Heart left ventricle (tissue), 16 donors: ENCODE measurements at regions not wholly inside any gene's neighbourhood (a gene's known extent, or its start where the extent isn't known, plus 50 kb on each side); places are given as distances from the start of the nearest gene placed in this dataset.

Experiments
- ATAC-seq, 4 donors: fragments of 200-7000 bp; cut with Tn5 transposase; one replicate each; pipeline ENCODE4 v1.9.1; 2020 to 2022; ENCODE audit warnings: moderate library complexity in 4 of 4, mild to moderate bottlenecking in 3 of 4, moderate number of reproducible peaks in 1 of 4
- DNase-seq, 5 donors: peaks; one replicate each; pipeline ENCODE4 v3.0.0-alpha.2; 2020
- H3K27ac ChIP-seq, 12 donors: fragments of 200-600 bp; sonication (generic) in 4 of 12; one replicate each; pipeline versions ENCODE4 v1.5.0 to v1.8.0; 2016 to 2022; ENCODE audit warnings: mild to moderate bottlenecking in 2 of 12
- H3K27me3 ChIP-seq, 9 donors: fragments of 200-600 bp; sonication (generic) in 2 of 9; one replicate each; pipeline versions ENCODE4 v1.5.1 to v1.8.0; 2016 to 2022; ENCODE audit warnings: mild to moderate bottlenecking in 3 of 9
- H3K36me3 ChIP-seq, 9 donors: fragments of 200-600 bp; sonication (generic) in 2 of 9; one replicate each; pipeline versions ENCODE4 v1.5.0 to v1.8.0; 2018 to 2022; ENCODE audit warnings: mild to moderate bottlenecking in 2 of 9
- H3K4me1 ChIP-seq, 12 donors: fragments of 200-600 bp; sonication (generic) in 4 of 12; one replicate each; pipeline versions ENCODE4 v1.5.0 to v1.8.0; 2016 to 2022; ENCODE audit warnings: mild to moderate bottlenecking in 3 of 12
- H3K4me3 ChIP-seq, 12 donors: fragments of 200-600 bp; sonication (generic) in 4 of 12; one replicate each; pipeline versions ENCODE4 v1.5.0 to v1.8.0; 2017 to 2022; ENCODE audit warnings: mild to moderate bottlenecking in 9 of 12, moderate library complexity in 4 of 12
- H3K9me3 ChIP-seq, 12 donors: fragments of 200-600 bp; sonication (generic) in 4 of 12; one replicate each; pipeline versions ENCODE4 v1.5.0 to v1.8.0; 2016 to 2022; ENCODE audit warnings: mild to moderate bottlenecking in 1 of 12
- POLR2A ChIP-seq, 2 donors: fragments of 450-650 bp; IDR thresholded peaks; one replicate each; pipeline ENCODE4 v1.6.1; 2017; ENCODE audit warnings: antibody characterized with exemption in 2 of 2, mild to moderate bottlenecking in 2 of 2, moderate library complexity in 2 of 2
- WGBS, 4 donors: extraction: QIAGEN DNeasy Blood & Tissue Kit in 2 of 4; methylation state at CpG; one replicate each; pipeline versions ENCODE4 v1.1.5 to v1.1.7; 2013 to 2018; 5-methylcytosine and 5-hydroxymethylcytosine counted together
- intact Hi-C, 10 donors: fragments of 100-400 bp; cut with DNase I; formaldehyde crosslinking; loops; one replicate each; pipeline versions ENCODE4 v1.11.1 to v1.14.2; 2022
- TF ChIP-seq, protein P1 (sequence below), 12 donors: fragments of 200-600 bp; sonication (generic) in 4 of 12; IDR thresholded peaks; one replicate each; pipeline versions ENCODE4 v1.5.0 to v1.8.0; 2018 to 2022; ENCODE audit warnings: antibody characterized with exemption in 12 of 12, mild to moderate bottlenecking in 5 of 12
- donor health status: ischemic (EF 13 %, LVEDD 7.1; RV severe dilation, severe dysfunction).
- donor health status: healthy with polysubstance abuse.
- donor health status: DM: no; HTN: yes; CAD: no.
- donor health status: DM: no; HTN: no; CAD: no.
- donor health status: ischemic (EF 25% LVEDD 6.9; RV normal size, moderate dysfunction).
- donor health status: ischemic (EF 25% LVEDD 5.7; RV mildly dilated, moderate dysfunction).
- donor health status: healthy.
- donor health status: DM: yes; HTN: yes; CAD: no.
- donor health status: ischemic (EF 35%, LVEDD 5.7; RV mildly dilated, moderate dysfunction).
- donor health status: nonischemic (EF 11% LVEDD 7.7; RV severe dilation, severe dysfunction).
- donor health status: DM: yes; HTN: yes; CAD: no.
- donor health status: PGD.
- donor health status: ischemic (EF 29% LVEDD 5.4; RV normal size, mild dysfunction).
- donor health status: nonischemic (EF 23%, LVEDD 6.1; RV moderate dilation, normal function).

DNA sequence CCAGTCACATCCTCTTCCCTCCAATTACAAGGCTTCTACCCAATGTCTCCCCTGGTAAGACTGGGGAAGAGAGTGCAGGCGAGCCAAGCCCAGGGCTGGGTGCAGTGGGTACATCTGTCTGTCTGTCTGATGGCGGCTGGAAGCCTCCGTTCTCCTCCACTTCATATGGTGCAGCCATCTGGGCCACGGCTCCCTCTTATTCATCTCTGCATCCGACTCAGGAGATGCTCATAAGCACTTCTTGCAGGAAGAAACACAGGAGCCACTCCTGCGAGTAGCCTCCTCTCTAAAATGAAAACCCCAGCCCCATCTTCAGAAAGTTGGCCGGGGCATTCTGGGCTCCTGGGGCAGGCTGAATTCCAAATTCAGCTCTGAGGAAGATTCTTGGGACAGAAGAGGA lies 67.5 kb upstream of the SLC6A6 start:
- TF ChIP-seq, protein P1, sequence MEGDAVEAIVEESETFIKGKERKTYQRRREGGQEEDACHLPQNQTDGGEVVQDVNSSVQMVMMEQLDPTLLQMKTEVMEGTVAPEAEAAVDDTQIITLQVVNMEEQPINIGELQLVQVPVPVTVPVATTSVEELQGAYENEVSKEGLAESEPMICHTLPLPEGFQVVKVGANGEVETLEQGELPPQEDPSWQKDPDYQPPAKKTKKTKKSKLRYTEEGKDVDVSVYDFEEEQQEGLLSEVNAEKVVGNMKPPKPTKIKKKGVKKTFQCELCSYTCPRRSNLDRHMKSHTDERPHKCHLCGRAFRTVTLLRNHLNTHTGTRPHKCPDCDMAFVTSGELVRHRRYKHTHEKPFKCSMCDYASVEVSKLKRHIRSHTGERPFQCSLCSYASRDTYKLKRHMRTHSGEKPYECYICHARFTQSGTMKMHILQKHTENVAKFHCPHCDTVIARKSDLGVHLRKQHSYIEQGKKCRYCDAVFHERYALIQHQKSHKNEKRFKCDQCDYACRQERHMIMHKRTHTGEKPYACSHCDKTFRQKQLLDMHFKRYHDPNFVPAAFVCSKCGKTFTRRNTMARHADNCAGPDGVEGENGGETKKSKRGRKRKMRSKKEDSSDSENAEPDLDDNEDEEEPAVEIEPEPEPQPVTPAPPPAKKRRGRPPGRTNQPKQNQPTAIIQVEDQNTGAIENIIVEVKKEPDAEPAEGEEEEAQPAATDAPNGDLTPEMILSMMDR (IDR thresholded peaks at IDR 0.05) = no peak
- no peak for TF ChIP-seq POLR2A (IDR thresholded peaks at IDR 0.05)
- H3K36me3 ChIP-seq = no peaks in the 10 kb centered on the region
- 81 to 90% (median 85%) methylated on average over 5 to 7 of the region's 7 CpGs for WGBS, 4 donors
- H3K27me3 ChIP-seq = peaks cover 0 to 24% (median 2%) of the 10 kb centered on the region in 9 donors
- H3K9me3 ChIP-seq = no peaks in the 10 kb centered on the region
- no peak overlapping the region for H3K4me3 ChIP-seq
- ATAC-seq (no peak), DNase-seq (no peak)
- no peaks in the 10 kb centered on the region for H3K4me1 ChIP-seq
- intact Hi-C loops = no loop called here
- no peak overlapping the region for H3K27ac ChIP-seq

DNA sequence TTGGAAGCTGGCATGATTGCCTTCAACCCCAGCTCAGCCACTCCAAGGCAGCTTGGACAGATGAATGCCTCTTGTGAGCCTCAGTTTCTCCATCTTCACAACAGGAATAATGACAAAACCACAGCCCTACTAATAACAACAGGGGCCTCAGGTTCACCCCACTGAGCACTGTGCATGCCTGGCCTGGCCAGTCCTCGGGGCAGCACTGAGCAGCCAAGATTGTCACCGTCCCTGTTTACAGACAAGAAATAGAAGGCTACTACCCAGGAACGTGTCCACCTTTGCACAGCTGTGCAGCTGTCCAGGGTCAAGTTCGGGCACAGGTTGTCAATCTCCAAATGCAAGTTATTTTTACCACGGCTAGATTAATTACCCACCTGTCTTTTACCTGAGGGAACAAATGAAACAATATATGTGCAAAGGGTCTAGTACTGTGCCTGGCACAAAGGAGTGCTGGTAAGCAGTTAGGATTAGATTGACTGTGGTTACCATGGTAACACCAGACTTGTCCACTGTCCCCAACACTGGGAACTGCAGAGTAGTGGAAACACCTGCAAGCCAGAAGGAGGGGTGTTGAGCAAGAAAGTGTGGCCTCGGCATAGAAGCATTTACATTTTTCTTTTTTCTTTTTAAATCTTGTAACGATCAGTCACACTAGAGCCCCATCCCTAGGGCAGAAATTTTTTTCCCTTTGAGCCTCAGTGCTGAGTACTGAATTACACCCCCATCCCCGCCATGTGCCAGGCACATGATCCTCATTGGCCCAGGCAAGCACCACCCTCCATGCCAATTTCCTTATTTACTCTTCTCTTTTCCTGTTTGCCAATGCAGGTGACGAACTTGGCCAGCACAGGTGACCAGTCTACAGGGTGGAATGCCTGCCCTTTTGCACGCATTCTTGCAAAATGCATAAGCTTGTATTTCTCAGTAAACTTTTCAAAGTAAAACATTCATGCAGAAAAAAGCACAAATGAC lies 66.3 kb upstream of the SLC6A6 start:
- no peak for TF ChIP-seq POLR2A (IDR thresholded peaks at IDR 0.05)
- TF ChIP-seq, protein P1 (IDR thresholded peaks at IDR 0.05) = no peak
- intact Hi-C loops = no loop called here
- Histone ChIP-seq H3K4me3 (no peak overlapping the region), H3K27ac (no peak overlapping the region), H3K9me3 (no peaks in the 10 kb centered on the region), H3K27me3 (peaks cover 0 to 24% (median 2%) of the 10 kb centered on the region in 9 donors), H3K36me3 (no peaks in the 10 kb centered on the region), H3K4me1 (peaks cover 0 to 1% (median 0%) of the 10 kb centered on the region in 12 donors)
- DNase-seq = no peak
- WGBS, 4 donors = 73 to 83% (median 79%) methylated on average over 6 to 10 of the region's 10 CpGs
- no peak for ATAC-seq

DNA sequence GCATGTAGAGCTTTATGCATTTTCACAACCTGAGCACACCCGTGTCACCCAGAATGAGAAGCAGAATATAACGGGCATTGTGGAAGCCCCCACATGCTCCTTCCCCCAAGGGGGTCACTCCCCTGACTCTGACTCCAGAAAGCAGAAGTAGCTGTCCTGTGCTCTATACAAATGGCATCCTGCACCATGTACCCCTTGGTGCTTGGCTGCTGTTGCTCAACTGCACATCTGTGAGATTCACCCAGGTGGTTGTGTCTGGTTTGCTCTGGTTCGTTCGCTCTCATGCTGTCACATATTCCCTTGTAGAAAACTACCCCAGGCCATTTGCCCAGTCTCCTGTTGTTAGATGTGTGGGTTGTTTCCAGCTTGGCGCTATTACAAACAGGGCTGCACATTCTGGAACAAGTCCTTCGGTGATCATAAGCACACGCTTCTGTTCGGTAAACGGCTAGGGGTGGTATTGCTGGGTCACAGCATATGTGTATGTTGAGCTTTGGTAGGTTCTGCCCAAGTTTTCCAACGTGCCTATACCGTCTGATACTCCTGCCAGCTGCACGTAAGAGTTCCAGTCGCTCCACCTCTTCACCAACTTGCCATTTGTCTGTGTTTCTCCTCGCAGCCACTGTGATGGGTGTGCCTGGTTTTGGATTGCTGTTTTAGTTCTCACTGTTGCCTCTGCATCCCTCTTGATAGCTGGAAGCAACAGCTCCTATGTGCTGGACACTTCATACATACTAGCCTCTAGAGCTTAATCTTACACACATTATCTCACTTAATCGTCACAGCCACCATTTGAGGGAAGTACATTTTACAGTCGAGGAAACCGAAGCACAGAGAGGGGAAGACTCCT lies 65.4 kb upstream of the SLC6A6 start:
- no peaks in the 10 kb centered on the region for H3K36me3 ChIP-seq
- 65 to 71% (median 67%) methylated on average over 15 to 17 of the region's 17 CpGs for WGBS, 4 donors
- no peak overlapping the region for H3K4me3 ChIP-seq
- TF ChIP-seq, protein P1 (IDR thresholded peaks at IDR 0.05) = no peak
- TF ChIP-seq POLR2A (IDR thresholded peaks at IDR 0.05) = no peak
- peaks cover 0 to 6% (median 0%) of the 10 kb centered on the region in 12 donors for H3K4me1 ChIP-seq
- H3K27me3 ChIP-seq = peaks cover 0 to 24% (median 2%) of the 10 kb centered on the region in 9 donors
- no peak for DNase-seq
- H3K27ac ChIP-seq = no peak overlapping the region
- ATAC-seq = no peak
- intact Hi-C loops = no loop called here
- no peaks in the 10 kb centered on the region for H3K9me3 ChIP-seq

DNA sequence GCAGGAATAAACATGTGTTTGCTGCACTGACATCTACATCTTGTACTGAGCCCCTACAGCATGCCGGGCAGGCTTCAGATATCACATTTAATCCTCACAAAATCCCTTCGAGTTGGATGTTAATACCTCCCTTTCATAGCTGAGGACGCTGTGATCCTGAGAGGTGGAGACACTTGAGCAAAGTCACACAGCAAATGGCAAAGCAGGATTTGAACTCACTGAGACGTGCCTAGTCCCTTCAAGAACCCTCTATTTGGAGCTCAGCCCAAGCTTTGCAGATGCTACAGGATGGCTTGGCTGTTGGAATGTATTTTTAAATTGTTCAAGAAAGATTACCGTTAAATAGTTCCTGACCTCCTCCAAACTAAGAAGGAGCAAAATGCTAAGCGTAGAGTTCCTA lies 64.6 kb upstream of the SLC6A6 start:
- Histone ChIP-seq H3K27me3 (peaks cover 0 to 24% (median 2%) of the 10 kb centered on the region in 9 donors), H3K4me1 (peaks cover 0 to 6% (median 0%) of the 10 kb centered on the region in 12 donors), H3K36me3 (no peaks in the 10 kb centered on the region), H3K27ac (no peak overlapping the region), H3K4me3 (no peak overlapping the region), H3K9me3 (no peaks in the 10 kb centered on the region)
- intact Hi-C loops = no loop called here
- 69 to 73% (median 71%) methylated on average over 6 of the region's 6 CpGs for WGBS, 4 donors
- TF ChIP-seq, protein P1 (IDR thresholded peaks at IDR 0.05) = no peak
- TF ChIP-seq POLR2A (IDR thresholded peaks at IDR 0.05) = no peak
- DNase-seq (no peak), ATAC-seq (no peak)
